IMR-90 (cell line): ENCODE measurements at regions not wholly inside any gene's neighbourhood (a gene's known extent, or its start where the extent isn't known, plus 50 kb on each side); places are given as distances from the start of the nearest gene placed in this dataset.

Source experiments
- ATAC-seq: fragments of 200-7000 bp; cut with Tn5 transposase; 2 replicates; pipeline ENCODE4 v1.9.1; 2020; ENCODE audit warnings: low read depth, mild to moderate bottlenecking, moderate library complexity
- BruUV-seq: library from RNA; stranded (reverse); fragments of 400-500 nt; replicated peaks from 2 replicates; lab custom pipeline; 2021; lab: Mats Ljungman, UMichigan
- CTCF ChIA-PET: fragments of 300-600 bp; formaldehyde crosslinking; extraction: SDS; loops from one replicate; lab custom pipeline; 2021; ENCODE audit warnings: antibody characterized with exemption; lab: Yijun Ruan, JAX
- POLR2A ChIA-PET: fragments of 300-600 bp; sonication (Branson Sonifier 250); formaldehyde crosslinking; loops from one replicate; lab custom pipeline; 2022; ENCODE audit warnings: antibody characterized with exemption; ENCODE audit not compliant: unreplicated experiment; lab: Charles Lee
- DNase-seq: peaks from one replicate; pipeline ENCODE4 v3.0.0; 2013
- H2AFZ ChIP-seq: replicated peaks from 2 replicates; pipeline ENCODE3; 2013; ENCODE audit warnings: low read length, mild to moderate bottlenecking; ENCODE audit not compliant: poor library complexity
- H2AK5ac ChIP-seq: 2 replicates; pipeline ENCODE4 v1.6.1; 2013; ENCODE audit warnings: low read depth, low read length, inconsistent platforms
- H2AK9ac ChIP-seq: replicated peaks from 2 replicates; pipeline ENCODE3; 2013; ENCODE audit warnings: mild to moderate bottlenecking, low read depth, low read length, moderate library complexity; ENCODE audit not compliant: poor library complexity
- H2BK120ac ChIP-seq: 2 replicates; pipeline ENCODE4 v1.6.1; 2013; ENCODE audit warnings: low read depth, low read length, inconsistent platforms
- H2BK15ac ChIP-seq: 3 replicates; pipeline ENCODE4 v1.6.1; 2013; ENCODE audit warnings: low read depth, low read length, inconsistent platforms
- H2BK20ac ChIP-seq: 2 replicates; pipeline ENCODE4 v1.6.1; 2013; ENCODE audit warnings: low read depth, mild to moderate bottlenecking, inconsistent platforms, low read length, moderate library complexity
- H2BK5ac ChIP-seq: 2 replicates; pipeline ENCODE4 v1.6.1; 2013; ENCODE audit warnings: mild to moderate bottlenecking, low read depth, low read length, inconsistent platforms; ENCODE audit not compliant: poor library complexity, severe bottlenecking
- H3K14ac ChIP-seq: replicated peaks from 2 replicates; pipeline ENCODE4 v1.6.1; 2013; ENCODE audit warnings: low read depth, low read length, inconsistent platforms
- H3K18ac ChIP-seq: 2 replicates; pipeline ENCODE4 v1.6.1; 2013; ENCODE audit warnings: low read depth, low read length, control low read depth
- H3K23ac ChIP-seq: 2 replicates; pipeline ENCODE4 v1.6.1; 2013; ENCODE audit warnings: low read depth, low read length, inconsistent platforms
- H3K27ac ChIP-seq: 2 replicates; pipeline ENCODE4 v1.5.1; 2013; ENCODE audit warnings: mild to moderate bottlenecking, control low read depth, low read length; ENCODE audit not compliant: insufficient read depth
- H3K27me3 ChIP-seq: 2 replicates; pipeline ENCODE4 v1.6.1; 2013; ENCODE audit warnings: low read length; ENCODE audit not compliant: control insufficient read depth, insufficient read depth
- H3K36me3 ChIP-seq: 2 replicates; pipeline ENCODE4 v1.6.1; 2013; ENCODE audit warnings: low read length, mixed read lengths; ENCODE audit not compliant: control insufficient read depth, insufficient read depth
- H3K4ac ChIP-seq: 2 replicates; pipeline ENCODE4 v1.6.1; 2013; ENCODE audit warnings: low read depth, low read length, inconsistent platforms
- H3K4me1 ChIP-seq: 2 replicates; pipeline ENCODE4 v1.6.1; 2013; ENCODE audit warnings: low read length, mixed read lengths; ENCODE audit not compliant: control insufficient read depth, insufficient read depth
- H3K4me2 ChIP-seq: 2 replicates; pipeline ENCODE4 v1.6.1; 2013; ENCODE audit warnings: low read depth, mild to moderate bottlenecking, control low read depth, low read length, moderate library complexity
- H3K4me3 ChIP-seq: 2 replicates; pipeline ENCODE4 v1.5.1; 2013; ENCODE audit warnings: low read depth, mild to moderate bottlenecking, control low read depth, low read length, moderate library complexity; ENCODE audit not compliant: insufficient read depth
- H3K56ac ChIP-seq: 2 replicates; pipeline ENCODE4 v1.6.1; 2013; ENCODE audit warnings: low read length, inconsistent platforms; ENCODE audit not compliant: insufficient read depth; ENCODE audit errors: extremely low read depth
- H3K79me1 ChIP-seq, 2 experiments: 2 replicates each; pipeline ENCODE4 v1.6.1; 2013; ENCODE audit warnings: low read length in 2 of 2, inconsistent platforms in 1 of 2, low read depth in 1 of 2
- H3K9ac ChIP-seq: 2 replicates; pipeline ENCODE4 v1.6.1; 2013; ENCODE audit warnings: low read depth, low read length, control low read depth
- H3K9me1 ChIP-seq: 2 replicates; pipeline ENCODE4 v1.6.1; 2013; ENCODE audit warnings: low read length, inconsistent platforms; ENCODE audit not compliant: insufficient read depth
- H3K9me3 ChIP-seq: 2 replicates; pipeline ENCODE4 v1.6.1; 2013; ENCODE audit warnings: low read length; ENCODE audit not compliant: control insufficient read depth, insufficient read depth
- H4K20me1 ChIP-seq: 2 replicates; pipeline ENCODE4 v1.6.1; 2013; ENCODE audit warnings: low read length, inconsistent platforms; ENCODE audit not compliant: insufficient read depth
- H4K5ac ChIP-seq: 2 replicates; pipeline ENCODE4 v1.6.1; 2013; ENCODE audit warnings: mild to moderate bottlenecking, low read depth, low read length, control low read depth
- H4K8ac ChIP-seq, 2 experiments: 2 replicates each; pipeline ENCODE4 v1.6.1; 2013; ENCODE audit warnings: low read depth in 2 of 2, low read length in 2 of 2, control low read depth in 1 of 2, inconsistent platforms in 1 of 2
- H4K91ac ChIP-seq: 2 replicates; pipeline ENCODE4 v1.6.1; 2013; ENCODE audit warnings: low read depth, low read length, inconsistent platforms; ENCODE audit not compliant: insufficient read depth
- BHLHE40 ChIP-seq: fragments of 150-350 bp; IDR thresholded peaks from 2 replicates; pipeline ENCODE4 v1.6.1; 2016; ENCODE audit warnings: mild to moderate bottlenecking, low read depth, low read length
- CEBPB ChIP-seq: IDR thresholded peaks from 2 replicates; pipeline ENCODE4 v1.6.1; 2012; ENCODE audit warnings: low read depth, low read length, improper control_type of control experiment
- CHD1 ChIP-seq: IDR thresholded peaks from 2 replicates; pipeline ENCODE4 v1.6.1; 2012; ENCODE audit warnings: low read depth, low read length, improper control_type of control experiment
- CTCF ChIP-seq: conservative IDR thresholded peaks from 2 replicates; pipeline ENCODE4 v1.5.1; 2012; ENCODE audit warnings: mild to moderate bottlenecking, low read depth, low read length, improper control_type of control experiment
- FOS ChIP-seq: fragments of 150-350 bp; IDR thresholded peaks from 2 replicates; pipeline ENCODE4 v1.6.1; 2016; ENCODE audit warnings: low read depth, low read length
- MAZ ChIP-seq: IDR thresholded peaks from 2 replicates; pipeline ENCODE4 v1.6.1; 2012; ENCODE audit warnings: low read depth, mild to moderate bottlenecking, low read length, improper control_type of control experiment, moderate library complexity, borderline replicate concordance
- MXI1 ChIP-seq: IDR thresholded peaks from 2 replicates; pipeline ENCODE4 v1.6.1; 2012; ENCODE audit warnings: low read depth, mild to moderate bottlenecking, low read length, moderate library complexity, borderline replicate concordance
- NFE2L2 ChIP-seq: fragments of 150-350 bp; IDR thresholded peaks from 2 replicates; pipeline ENCODE4 v1.6.1; 2016; ENCODE audit warnings: low read depth, mild to moderate bottlenecking, low read length
- POLR2A ChIP-seq: IDR thresholded peaks from 2 replicates; pipeline ENCODE4 v1.6.1; 2012; ENCODE audit warnings: mild to moderate bottlenecking, low read depth, low read length
- RAD21 ChIP-seq: IDR thresholded peaks from 2 replicates; pipeline ENCODE4 v1.6.1; 2012; ENCODE audit warnings: low read length, improper control_type of control experiment
- RCOR1 ChIP-seq: IDR thresholded peaks from 2 replicates; pipeline ENCODE4 v1.6.1; 2012; ENCODE audit warnings: mild to moderate bottlenecking, low read length, improper control_type of control experiment; ENCODE audit not compliant: insufficient replicate concordance
- SMC3 ChIP-seq: fragments of 150-350 bp; IDR thresholded peaks from 2 replicates; pipeline ENCODE4 v1.6.1; 2016; ENCODE audit warnings: low read depth, mild to moderate bottlenecking, antibody characterized with exemption, low read length, moderate library complexity
- USF2 ChIP-seq: fragments of 150-350 bp; IDR thresholded peaks from 2 replicates; pipeline ENCODE4 v1.6.1; 2017; ENCODE audit warnings: mild to moderate bottlenecking, antibody characterized with exemption, low read length, low read depth
- WGBS, 2 experiments: methylation state at CpG; one replicate each; pipeline versions ENCODE4 v1.1.5 to v1.1.7; 2013; ENCODE audit warnings: missing lambda C conversion rate in 2 of 2; ENCODE audit not compliant: insufficient read length in 1 of 2; ENCODE audit errors: extremely low coverage in 2 of 2; 5-methylcytosine and 5-hydroxymethylcytosine counted together
- dilution Hi-C: fragments of 300-500 bp; cut with HindIII; formaldehyde crosslinking; loops from one replicate; pipeline ENCODE4 v1.14.3; 2018; ENCODE audit warnings: low sequenced_read_pairs; ENCODE audit not compliant: unreplicated experiment
- in situ Hi-C: fragments of 300-500 bp; cut with MboI; formaldehyde crosslinking; loops from 3 replicates; pipeline ENCODE4 v1.14.3; 2019; ENCODE audit warnings: low sequenced_read_pairs, inconsistent platforms, mixed read lengths
- intact Hi-C: fragments of 100-400 bp; cut with micrococcal nuclease; formaldehyde crosslinking; loops from 2 replicates; pipeline ENCODE4 v1.10.0; 2022

DNA sequence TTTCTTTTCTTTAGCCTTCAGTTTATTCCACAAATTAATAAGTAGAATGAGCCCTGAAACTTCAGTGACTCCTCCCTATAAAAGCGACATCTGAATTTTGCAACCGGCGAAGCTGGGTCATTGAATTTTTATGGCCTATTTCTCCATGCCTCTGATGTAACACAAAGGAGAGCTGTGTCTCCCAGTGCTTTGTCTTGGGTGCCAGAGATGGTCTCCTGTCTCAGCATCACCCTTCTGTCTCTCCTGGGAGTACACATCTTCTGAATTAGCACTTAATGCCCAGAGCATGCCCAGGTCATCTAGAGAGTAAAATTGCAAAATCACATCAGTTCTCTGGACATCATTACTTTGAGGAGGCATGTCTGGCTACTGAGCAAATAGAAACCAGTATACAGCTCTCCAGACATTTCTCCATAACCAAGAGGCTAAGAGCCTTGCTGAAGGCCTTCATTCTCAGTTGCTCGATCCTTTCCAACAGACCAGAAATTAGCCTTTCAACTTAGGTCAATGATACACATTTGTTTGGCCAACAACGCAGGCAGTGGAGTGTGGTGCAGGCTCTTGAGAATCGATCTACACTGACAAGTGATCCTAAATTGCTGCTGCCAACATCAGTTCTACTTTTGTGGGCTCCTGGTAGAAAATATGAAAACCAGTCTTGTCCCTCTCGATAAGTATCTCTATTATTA lies 176.0 kb upstream of the FOXQ1 start (continued):
- TF ChIP-seq CTCF = no peak

- Histone ChIP-seq H4K91ac (peak overlapping the region; percentile 77), H3K79me1 (no peaks in the 10 kb centered on the region), H3K23ac (no peak overlapping the region), H3K36me3 (no peaks in the 10 kb centered on the region), H4K20me1 (no peaks in the 10 kb centered on the region), H4K8ac (peak overlapping the region in 1 of 2 experiments; percentile 51; a peak in 1 of 4 replicates), H3K4me1 (peaks cover 9% of the 10 kb centered on the region), H3K4me2 (no peak overlapping the region; the same call in 1 of the 2 replicates), H2BK120ac (peak overlapping the region; percentile 89), H3K9me3 (no peaks in the 10 kb centered on the region), H3K56ac (no peak overlapping the region), H2AFZ (peak overlapping the region; percentile 16), H2BK5ac (no peak overlapping the region), H3K27ac (peak overlapping the region; percentile 1; the same call in 1 of the 2 replicates), H3K4me3 (no peak overlapping the region), H3K9me1 (no peaks in the 10 kb centered on the region), H4K5ac (no peak overlapping the region), H3K9ac (no peak overlapping the region), H2BK15ac (no peak overlapping the region), H2BK20ac (peak overlapping the region; percentile 80), H3K27me3 (peaks cover 1% of the 10 kb centered on the region; the same call in 1 of the 2 replicates), H3K18ac (peak overlapping the region; percentile 40), H2AK5ac (peak overlapping the region; percentile 37; the same call in 1 of the 2 replicates), H3K4ac (peak overlapping the region; percentile 62), H3K14ac (no peak overlapping the region), H2AK9ac (peak overlapping the region; percentile 4)
- dilution Hi-C loops (no loop called here), intact Hi-C loops (no loop called here), in situ Hi-C loops (no loop called here)
- peak; percentile 94 for DNase-seq
- 89% methylated on average over 1 of the region's 9 CpGs; no CpG with 5 or more reads in 1 of the 2 experiments for WGBS, 2 experiments
- peak; percentile 95 for ATAC-seq
- ChIA-PET CTCF (no interaction called here), POLR2A (no interaction called here)
- BruUV-seq = no TSS peak
- TF ChIP-seq CEBPB (no peak), MAZ (no peak), SMC3 (no peak; the same call in 1 of the 2 replicates), BHLHE40 (peak; percentile 97), CHD1 (no peak), NFE2L2 (no peak), FOS (peak; percentile 62; the same call in 1 of the 2 replicates), RCOR1 (peak; percentile 26), RAD21 (peak; percentile 29), USF2 (peak; percentile 70), POLR2A (no peak), MXI1 (0 out of 2 replicates have a peak, but pooled peaks have one; percentile 18)
Measured at GRCh38 chr6:1131285-1132079, 180.4 kb upstream of the FOXQ1 start.
